BE2C (cell line): ENCODE measurements at regions not wholly inside any gene's neighbourhood (a gene's known extent, or its start where the extent isn't known, plus 50 kb on each side); places are given as distances from the start of the nearest gene placed in this dataset.

ENCODE experiments used
- DNase-seq: peaks from one replicate; pipeline ENCODE4 v3.0.0-alpha.2; 2020
- H3K27me3 ChIP-seq: fragments of 250-450 bp; sonication (Bioruptor Pico); 2 replicates; pipeline ENCODE4 v1.5.1; 2020; ENCODE audit warnings: mild to moderate bottlenecking
- H3K36me3 ChIP-seq: fragments of 250-450 bp; sonication (Bioruptor Pico); 2 replicates; pipeline ENCODE4 v1.5.1; 2020; ENCODE audit warnings: mild to moderate bottlenecking
- H3K4me1 ChIP-seq: fragments of 250-450 bp; sonication (Bioruptor Pico); 2 replicates; pipeline ENCODE4 v1.5.1; 2020
- H3K4me3 ChIP-seq: 2 replicates; pipeline ENCODE4 v1.5.1; 2011; ENCODE audit warnings: low read depth, low read length
- H3K9me3 ChIP-seq: fragments of 250-450 bp; sonication (Bioruptor Pico); 2 replicates; pipeline ENCODE4 v1.5.1; 2020
- CTCF ChIP-seq: IDR thresholded peaks from 2 replicates; pipeline ENCODE4 v1.5.1; 2012; ENCODE audit warnings: mild to moderate bottlenecking, low read depth, low read length

DNA sequence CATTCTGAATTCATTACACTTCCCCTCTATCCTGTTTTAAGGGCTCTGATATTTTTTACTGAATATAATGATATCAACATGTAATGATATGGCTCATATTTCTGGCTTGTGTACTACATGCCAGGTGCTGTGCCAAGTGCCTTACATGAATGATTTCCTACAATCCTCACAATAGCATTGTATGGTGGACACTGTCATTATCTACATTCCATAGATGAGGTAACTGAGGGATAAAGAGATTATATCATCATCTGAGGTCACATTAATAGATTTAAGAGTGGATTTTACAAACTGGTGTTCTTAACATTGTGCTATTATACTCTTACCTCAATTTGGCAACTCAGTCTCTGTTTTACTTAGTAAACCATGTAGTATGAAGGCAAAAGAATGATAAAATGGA is 502.0 kb downstream of the LIG4 start:
- no peak for TF ChIP-seq CTCF
- H3K4me3 ChIP-seq = no peak overlapping the region

GRCh38 chr13:107712145-107712860 is 503.0 kb downstream of the LIG4 start:
- Histone ChIP-seq H3K4me1 (peaks cover 18% of the 10 kb centered on the region; the same call in 1 of the 2 replicates), H3K9me3 (no peaks in the 10 kb centered on the region), H3K27me3 (no peaks in the 10 kb centered on the region), H3K4me3 (no peak overlapping the region), H3K36me3 (no peaks in the 10 kb centered on the region; the same call in none of the 2 replicates)
- no peak for TF ChIP-seq CTCF
- no peak for DNase-seq

More for the DNA sequence above, 502.0 kb downstream of the LIG4 start:
- H3K9me3 ChIP-seq = no peaks in the 10 kb centered on the region
- H3K36me3 ChIP-seq = no peaks in the 10 kb centered on the region; the same call in none of the 2 replicates
- peaks cover 22% of the 10 kb centered on the region for H3K4me1 ChIP-seq
- no peaks in the 10 kb centered on the region for H3K27me3 ChIP-seq
- no peak for DNase-seq

DNA sequence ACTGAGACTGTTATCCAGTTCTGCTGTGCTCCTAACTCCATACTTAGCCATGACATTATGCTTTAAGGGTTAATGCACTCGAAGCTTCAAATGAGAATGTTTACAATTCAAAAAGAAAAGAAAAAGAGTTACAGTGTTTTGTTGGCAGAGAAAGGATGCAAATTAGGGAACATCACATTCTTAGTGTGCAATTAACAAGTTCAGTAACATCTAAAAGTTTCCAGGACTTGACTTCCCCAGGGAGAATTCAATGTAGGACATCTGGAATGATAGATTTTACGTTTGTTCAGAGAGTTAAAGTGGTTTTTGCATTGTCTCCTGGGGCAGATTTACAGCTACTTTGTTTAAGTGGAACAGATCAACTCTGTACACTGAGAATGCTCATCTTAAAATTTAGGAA is 525.2 kb downstream of the LIG4 start:
- no peak for TF ChIP-seq CTCF
- H3K27me3 ChIP-seq = no peaks in the 10 kb centered on the region
- no peaks in the 10 kb centered on the region for H3K36me3 ChIP-seq
- H3K4me3 ChIP-seq = no peak overlapping the region
- peaks cover 28% of the 10 kb centered on the region for H3K4me1 ChIP-seq
- H3K9me3 ChIP-seq = no peaks in the 10 kb centered on the region
- no peak for DNase-seq

DNA sequence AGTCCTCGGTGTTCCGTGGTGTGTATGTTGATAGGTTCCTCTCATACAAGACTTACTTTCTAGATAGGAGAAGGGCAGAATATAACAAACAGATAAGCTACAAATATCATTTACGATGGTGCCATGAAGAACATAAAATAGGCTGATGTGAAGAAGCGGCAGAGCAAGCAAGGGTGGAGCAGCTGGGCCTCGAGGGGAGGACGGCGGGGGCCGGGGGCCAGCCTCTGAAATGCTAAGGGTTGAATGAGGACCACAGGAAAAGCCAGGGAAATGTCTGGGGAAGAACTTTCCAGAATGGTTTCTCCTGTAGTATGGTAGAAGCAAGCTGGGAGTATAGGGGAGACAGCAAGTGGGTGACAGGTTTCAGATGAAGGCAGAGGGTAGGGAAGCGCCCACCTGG is 529.5 kb downstream of the LIG4 start:
- Histone ChIP-seq H3K4me3 (no peak overlapping the region), H3K4me1 (peaks cover 50% of the 10 kb centered on the region), H3K36me3 (peaks cover 3% of the 10 kb centered on the region; the same call in 1 of the 2 replicates), H3K9me3 (no peaks in the 10 kb centered on the region), H3K27me3 (no peaks in the 10 kb centered on the region)
- TF ChIP-seq CTCF = no peak
- no peak for DNase-seq

- Histone ChIP-seq H3K27me3 (no peaks in the 10 kb centered on the region), H3K9me3 (no peaks in the 10 kb centered on the region), H3K4me1 (peaks cover 38% of the 10 kb centered on the region), H3K36me3 (peaks cover 10% of the 10 kb centered on the region), H3K4me3 (no peak overlapping the region)
- no peak for TF ChIP-seq CTCF
- DNase-seq = peak; percentile 38
Observed at GRCh38 chr13:107681600-107681999, 533.7 kb downstream of the LIG4 start.

DNA sequence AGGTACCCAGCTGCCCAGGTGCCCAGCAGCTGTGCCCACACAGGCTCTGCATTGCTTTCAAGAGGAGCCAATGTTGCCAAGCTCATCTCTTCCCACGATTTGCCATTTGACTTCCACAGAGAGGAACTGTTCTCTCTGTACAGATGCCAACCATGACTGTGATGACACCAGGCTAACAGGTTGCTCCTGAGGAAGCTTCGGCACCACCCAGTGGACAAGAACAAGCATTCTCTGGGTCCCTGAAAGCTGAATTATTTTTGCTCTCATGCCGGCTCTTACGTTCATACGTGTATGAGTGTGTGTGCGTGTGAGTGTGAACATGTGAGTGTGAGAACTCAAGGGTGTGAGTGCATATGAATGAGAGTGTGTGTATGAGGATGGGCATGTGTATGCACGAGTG is 535.2 kb downstream of the LIG4 start:
- H3K9me3 ChIP-seq = no peaks in the 10 kb centered on the region
- H3K4me3 ChIP-seq = no peak overlapping the region
- peaks cover 38% of the 10 kb centered on the region for H3K4me1 ChIP-seq
- peak; percentile 56 for TF ChIP-seq CTCF
- no peaks in the 10 kb centered on the region for H3K27me3 ChIP-seq
- H3K36me3 ChIP-seq = peaks cover 10% of the 10 kb centered on the region
- DNase-seq = peak; percentile 32
